HG03565 (cell line): ENCODE measurements at regions not wholly inside any gene's neighbourhood (a gene's known extent, or its start where the extent isn't known, plus 50 kb on each side); places are given as distances from the start of the nearest gene placed in this dataset.

ENCODE experiments used
- ATAC-seq: cut with Tn5 transposase; IDR thresholded peaks from one replicate; pipeline ENCODE4 v1.9.1; 2021; ENCODE audit warnings: mild to moderate bottlenecking, moderate library complexity; ENCODE audit not compliant: unreplicated experiment

GRCh38 chr10:117903854-117904253 is 142.9 kb downstream of the RAB11FIP2 start:
- ATAC-seq = no peak

- ATAC-seq = no peak
Measured at GRCh38 chr10:117905404-117905803, 141.3 kb downstream of the RAB11FIP2 start.

GRCh38 chr10:117911684-117912083 is 135.1 kb downstream of the RAB11FIP2 start:
- no peak for ATAC-seq

GRCh38 chr10:117914334-117914733 is 132.4 kb downstream of the RAB11FIP2 start:
- no peak for ATAC-seq

GRCh38 chr10:117920956-117921355 is 125.8 kb downstream of the RAB11FIP2 start:
- no peak for ATAC-seq

GRCh38 chr10:117921421-117921820 is 125.3 kb downstream of the RAB11FIP2 start:
- ATAC-seq = no peak

GRCh38 chr10:117924820-117925219 is 121.9 kb downstream of the RAB11FIP2 start:
- no peak for ATAC-seq

- no peak for ATAC-seq
Measured at GRCh38 chr10:117925369-117925768, 121.4 kb downstream of the RAB11FIP2 start.

GRCh38 chr10:117926491-117926890 is 120.2 kb downstream of the RAB11FIP2 start:
- ATAC-seq = no peak

GRCh38 chr10:117927332-117927731 is 119.4 kb downstream of the RAB11FIP2 start:
- ATAC-seq = no peak

GRCh38 chr10:117927871-117928270 is 118.9 kb downstream of the RAB11FIP2 start:
- ATAC-seq = no peak

- ATAC-seq = no peak
Measured at GRCh38 chr10:117928281-117928680, 118.5 kb downstream of the RAB11FIP2 start.

- no peak for ATAC-seq
Measured at GRCh38 chr10:117928741-117929140, 118.0 kb downstream of the RAB11FIP2 start.

GRCh38 chr10:117929327-117930067 is 117.2 kb downstream of the RAB11FIP2 start:
- no peak for ATAC-seq

- no peak for ATAC-seq
Measured at GRCh38 chr10:117931078-117931477, 115.7 kb downstream of the RAB11FIP2 start.

GRCh38 chr10:117933036-117933435 is 113.7 kb downstream of the RAB11FIP2 start:
- no peak for ATAC-seq

GRCh38 chr10:117934477-117934876 is 112.3 kb downstream of the RAB11FIP2 start:
- no peak for ATAC-seq

GRCh38 chr10:117936141-117936540 is 110.6 kb downstream of the RAB11FIP2 start:
- ATAC-seq = no peak

- ATAC-seq = no peak
Measured at GRCh38 chr10:117936566-117936965, 110.2 kb downstream of the RAB11FIP2 start.

GRCh38 chr10:117936976-117937375 is 109.8 kb downstream of the RAB11FIP2 start:
- ATAC-seq = no peak

GRCh38 chr10:117938104-117938503 is 108.6 kb downstream of the RAB11FIP2 start:
- no peak for ATAC-seq

- no peak for ATAC-seq
Measured at GRCh38 chr10:117942226-117942625, 104.5 kb downstream of the RAB11FIP2 start.
